Fibroblast of lung (primary cell): ENCODE measurements at regions not wholly inside any gene's neighbourhood (a gene's known extent, or its start where the extent isn't known, plus 50 kb on each side); places are given as distances from the start of the nearest gene placed in this dataset.

Experiments
- DNase-seq, 2 donors: peaks; one replicate each; pipeline versions ENCODE4 v3.0.0 to v3.0.0-alpha.2; 2010; ENCODE audit warnings: low read depth in 2 of 2
- H2AFZ ChIP-seq: 2 replicates; pipeline ENCODE4 v1.5.1; 2012; ENCODE audit warnings: low read length, control low read depth, inconsistent platforms
- H3K27ac ChIP-seq: 2 replicates; pipeline ENCODE4 v1.5.1; 2011; ENCODE audit warnings: low read length, control low read depth; ENCODE audit not compliant: insufficient read depth
- H3K27me3 ChIP-seq: 2 replicates; pipeline ENCODE4 v1.5.1; 2011; ENCODE audit warnings: mild to moderate bottlenecking, low read length; ENCODE audit not compliant: control insufficient read depth, insufficient read depth
- H3K36me3 ChIP-seq: 2 replicates; pipeline ENCODE4 v1.5.1; 2011; ENCODE audit warnings: low read length; ENCODE audit not compliant: control insufficient read depth, insufficient read depth
- H3K4me1 ChIP-seq: 2 replicates; pipeline ENCODE4 v1.5.1; 2011; ENCODE audit warnings: low read length; ENCODE audit not compliant: control insufficient read depth, insufficient read depth; ENCODE audit errors: extremely low read depth
- H3K4me2 ChIP-seq: 2 replicates; pipeline ENCODE4 v1.5.1; 2011; ENCODE audit warnings: low read length, control low read depth; ENCODE audit not compliant: insufficient read depth; ENCODE audit errors: extremely low read depth
- H3K4me3 ChIP-seq, 4 experiments: fragments of 200-600 bp in 1 of 4; sonication (generic) in 1 of 4; replicated peaks in 1 of 4; 2 replicates each; pipeline ENCODE4 v1.5.1; 2011 to 2016; ENCODE audit warnings: low read length in 4 of 4, low read depth in 3 of 4, mild to moderate bottlenecking in 3 of 4, control low read depth in 2 of 4, inconsistent platforms in 1 of 4, mixed read lengths in 1 of 4; ENCODE audit not compliant: insufficient read depth in 1 of 4; ENCODE audit errors: control extremely low read depth in 1 of 4
- H3K79me2 ChIP-seq: 2 replicates; pipeline ENCODE4 v1.5.1; 2012; ENCODE audit warnings: mild to moderate bottlenecking, low read length, inconsistent platforms; ENCODE audit not compliant: control insufficient read depth, insufficient read depth
- H3K9ac ChIP-seq: 2 replicates; pipeline ENCODE4 v1.5.1; 2011; ENCODE audit warnings: mild to moderate bottlenecking, low read length, control low read depth; ENCODE audit not compliant: insufficient read depth
- H3K9me3 ChIP-seq: 2 replicates; pipeline ENCODE4 v1.5.1; 2012; ENCODE audit warnings: low read depth, low read length; ENCODE audit not compliant: control insufficient read depth, insufficient read depth
- H4K20me1 ChIP-seq: 2 replicates; pipeline ENCODE4 v1.5.1; 2011; ENCODE audit warnings: low read length; ENCODE audit not compliant: control insufficient read depth, insufficient read depth; ENCODE audit errors: extremely low read depth
- CTCF ChIP-seq, 2 donors: IDR thresholded peaks in 1 of 2; conservative IDR thresholded peaks in 1 of 2; 1 replicate in 1 of 2; 2 replicates in 1 of 2; pipeline ENCODE4 v1.5.1; 2011 to 2012; ENCODE audit warnings: low read length in 2 of 2, control low read depth in 1 of 2, inconsistent platforms in 1 of 2, low read depth in 1 of 2, mild to moderate bottlenecking in 1 of 2
- EZH2 ChIP-seq: IDR thresholded peaks from 2 replicates; pipeline ENCODE4 v1.5.1; 2012; ENCODE audit warnings: low read length, control low read depth, mild to moderate bottlenecking; ENCODE audit errors: missing control alignments

GRCh38 chr10:118484152-118484871 is 111.1 kb downstream of the PRLHR start:
- no peaks in the 10 kb centered on the region for H3K4me1 ChIP-seq
- H3K79me2 ChIP-seq, result no peaks in the 10 kb centered on the region
- no peaks in the 10 kb centered on the region for H4K20me1 ChIP-seq
- no peaks in the 10 kb centered on the region for H3K27me3 ChIP-seq
- H3K27ac ChIP-seq, result no peak overlapping the region
- TF ChIP-seq EZH2 (no peak), CTCF (conservative IDR thresholded peaks at IDR 0.05 in 1 of 2, IDR thresholded peaks at IDR 0.05 in 1 of 2; ENCODE audit: low read depth in 1 of 2, low read length in 2 of 2) (no peak)
- H3K9me3 ChIP-seq, result no peaks in the 10 kb centered on the region
- no peak overlapping the region for H3K4me3 ChIP-seq
- no peak overlapping the region for H3K4me2 ChIP-seq
- no peak overlapping the region for H2AFZ ChIP-seq
- no peak overlapping the region for H3K9ac ChIP-seq
- H3K36me3 ChIP-seq, result no peaks in the 10 kb centered on the region
- no peak for DNase-seq

GRCh38 chr10:118483496-118483895 is 112.0 kb downstream of the PRLHR start:
- no peak overlapping the region for H3K27ac ChIP-seq
- no peaks in the 10 kb centered on the region for H4K20me1 ChIP-seq
- no peaks in the 10 kb centered on the region for H3K36me3 ChIP-seq
- H3K79me2 ChIP-seq, result no peaks in the 10 kb centered on the region
- no peak for DNase-seq
- H3K27me3 ChIP-seq, result no peaks in the 10 kb centered on the region
- no peaks in the 10 kb centered on the region for H3K4me1 ChIP-seq
- TF ChIP-seq EZH2, result no peak
- no peak for TF ChIP-seq CTCF (conservative IDR thresholded peaks at IDR 0.05 in 1 of 2, IDR thresholded peaks at IDR 0.05 in 1 of 2; ENCODE audit: low read depth in 1 of 2, low read length in 2 of 2)
- H2AFZ ChIP-seq, result no peak overlapping the region
- no peaks in the 10 kb centered on the region for H3K9me3 ChIP-seq
- no peak overlapping the region for H3K9ac ChIP-seq
- no peak overlapping the region for H3K4me3 ChIP-seq
- no peak overlapping the region for H3K4me2 ChIP-seq

- H3K4me1 ChIP-seq, result no peaks in the 10 kb centered on the region
- H3K9ac ChIP-seq, result no peak overlapping the region
- TF ChIP-seq CTCF (conservative IDR thresholded peaks at IDR 0.05 in 1 of 2, IDR thresholded peaks at IDR 0.05 in 1 of 2; ENCODE audit: low read depth in 1 of 2, low read length in 2 of 2), result no peak
- no peak for TF ChIP-seq EZH2
- H3K4me3 ChIP-seq, result no peak overlapping the region
- no peaks in the 10 kb centered on the region for H3K36me3 ChIP-seq
- no peak overlapping the region for H3K4me2 ChIP-seq
- no peaks in the 10 kb centered on the region for H3K9me3 ChIP-seq
- H4K20me1 ChIP-seq, result no peaks in the 10 kb centered on the region
- no peaks in the 10 kb centered on the region for H3K79me2 ChIP-seq
- no peak overlapping the region for H2AFZ ChIP-seq
- no peak overlapping the region for H3K27ac ChIP-seq
- H3K27me3 ChIP-seq, result no peaks in the 10 kb centered on the region
- DNase-seq, result no peak
Measured at GRCh38 chr10:118482393-118483331, 112.8 kb downstream of the PRLHR start.
